HCT116 (cell line): ENCODE measurements at regions not wholly inside any gene's neighbourhood (a gene's known extent, or its start where the extent isn't known, plus 50 kb on each side); places are given as distances from the start of the nearest gene placed in this dataset.

ENCODE experiments used
- ELF1 ChIP-seq: IDR thresholded peaks from 2 replicates; pipeline ENCODE4 v1.6.1; 2012; ENCODE audit warnings: low read depth, borderline replicate concordance
- EZH2 ChIP-seq: fragments of 200-600 bp; sonication (generic); IDR thresholded peaks from 2 replicates; pipeline ENCODE4 v1.6.1; 2017; ENCODE audit warnings: antibody characterized with exemption, mixed run types
- EZH2phosphoT487 ChIP-seq: fragments of 200-600 bp; IDR thresholded peaks from 2 replicates; pipeline ENCODE4 v1.6.1; 2018; ENCODE audit warnings: antibody characterized with exemption, borderline replicate concordance
- JUND ChIP-seq: IDR thresholded peaks from 2 replicates; pipeline ENCODE4 v1.6.1; 2012
- POLR2A ChIP-seq: IDR thresholded peaks from 2 replicates; pipeline ENCODE4 v1.7.0; 2011; ENCODE audit warnings: borderline replicate concordance; ENCODE audit not compliant: insufficient read depth, insufficient read length; ENCODE audit errors: extremely low read depth
- POLR2AphosphoS5 ChIP-seq: IDR thresholded peaks from 2 replicates; pipeline ENCODE4 v1.6.1; 2011; ENCODE audit warnings: mild to moderate bottlenecking, low read depth, low read length, moderate library complexity
- SIN3A ChIP-seq: IDR thresholded peaks from 2 replicates; pipeline ENCODE4 v1.6.1; 2012; ENCODE audit warnings: low read depth
- SP1 ChIP-seq: IDR thresholded peaks from 2 replicates; pipeline ENCODE4 v1.6.1; 2012; ENCODE audit warnings: low read depth
- YY1 ChIP-seq: IDR thresholded peaks from 2 replicates; pipeline ENCODE4 v1.6.1; 2011; ENCODE audit warnings: low read length, low read depth, moderate library complexity, mild to moderate bottlenecking; ENCODE audit not compliant: insufficient replicate concordance; ENCODE audit errors: extremely low read depth
- ZFX ChIP-seq: fragments of 450-650 bp; IDR thresholded peaks from 2 replicates; pipeline ENCODE4 v1.6.1; 2017
- ZNF274 ChIP-seq: fragments of 200-500 bp; sonication (Bioruptor generic); IDR thresholded peaks from 2 replicates; pipeline ENCODE4 v1.6.1; 2014; ENCODE audit warnings: mild to moderate bottlenecking, low read depth, low read length, inconsistent platforms
- TF ChIP-seq, protein P1 (sequence below): IDR thresholded peaks from 2 replicates; pipeline ENCODE4 v1.6.1; 2012; ENCODE audit warnings: low read depth
- TF ChIP-seq, protein P2 (sequence below), 3 experiments: fragments of 200-600 bp in 1 of 3; sonication (generic) in 1 of 3; IDR thresholded peaks in 2 of 3; conservative IDR thresholded peaks in 1 of 3; 2 replicates each; pipeline ENCODE4 v1.5.1; 2012 to 2017; ENCODE audit warnings: low read depth in 2 of 3, low read length in 2 of 3, antibody characterized with exemption in 1 of 3, borderline replicate concordance in 1 of 3, control low read depth in 1 of 3, mild to moderate bottlenecking in 1 of 3, mixed read lengths in 1 of 3, mixed run types in 1 of 3, moderate library complexity in 1 of 3; ENCODE audit not compliant: insufficient read depth in 1 of 3
- TF ChIP-seq, protein P3 (sequence below): IDR thresholded peaks from 2 replicates; pipeline ENCODE4 v1.6.1; 2011; ENCODE audit warnings: mild to moderate bottlenecking, low read length, moderate library complexity; ENCODE audit not compliant: insufficient replicate concordance; ENCODE audit errors: extremely low read depth

DNA sequence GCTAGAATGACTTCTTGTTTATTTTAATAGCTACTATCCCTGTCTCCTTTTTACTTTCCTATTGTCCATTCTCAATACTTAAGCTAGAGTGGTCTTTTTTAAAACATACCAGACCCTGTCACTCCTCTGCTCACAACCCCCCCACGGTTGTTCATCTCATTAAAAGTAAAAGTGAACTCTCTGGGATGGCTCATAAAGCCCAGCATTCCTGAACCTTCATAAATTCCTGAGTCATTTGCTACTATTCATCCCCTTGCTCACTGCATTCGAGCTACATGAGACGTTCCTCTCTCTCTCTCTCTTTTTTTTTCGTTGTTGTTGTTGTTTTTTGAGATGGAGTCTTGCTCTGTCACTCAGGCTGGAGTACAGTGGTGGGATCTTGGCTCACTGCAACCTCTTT lies 148.7 kb upstream of the DSEL start:
- TF ChIP-seq ELF1 = no peak
- TF ChIP-seq, protein P1, sequence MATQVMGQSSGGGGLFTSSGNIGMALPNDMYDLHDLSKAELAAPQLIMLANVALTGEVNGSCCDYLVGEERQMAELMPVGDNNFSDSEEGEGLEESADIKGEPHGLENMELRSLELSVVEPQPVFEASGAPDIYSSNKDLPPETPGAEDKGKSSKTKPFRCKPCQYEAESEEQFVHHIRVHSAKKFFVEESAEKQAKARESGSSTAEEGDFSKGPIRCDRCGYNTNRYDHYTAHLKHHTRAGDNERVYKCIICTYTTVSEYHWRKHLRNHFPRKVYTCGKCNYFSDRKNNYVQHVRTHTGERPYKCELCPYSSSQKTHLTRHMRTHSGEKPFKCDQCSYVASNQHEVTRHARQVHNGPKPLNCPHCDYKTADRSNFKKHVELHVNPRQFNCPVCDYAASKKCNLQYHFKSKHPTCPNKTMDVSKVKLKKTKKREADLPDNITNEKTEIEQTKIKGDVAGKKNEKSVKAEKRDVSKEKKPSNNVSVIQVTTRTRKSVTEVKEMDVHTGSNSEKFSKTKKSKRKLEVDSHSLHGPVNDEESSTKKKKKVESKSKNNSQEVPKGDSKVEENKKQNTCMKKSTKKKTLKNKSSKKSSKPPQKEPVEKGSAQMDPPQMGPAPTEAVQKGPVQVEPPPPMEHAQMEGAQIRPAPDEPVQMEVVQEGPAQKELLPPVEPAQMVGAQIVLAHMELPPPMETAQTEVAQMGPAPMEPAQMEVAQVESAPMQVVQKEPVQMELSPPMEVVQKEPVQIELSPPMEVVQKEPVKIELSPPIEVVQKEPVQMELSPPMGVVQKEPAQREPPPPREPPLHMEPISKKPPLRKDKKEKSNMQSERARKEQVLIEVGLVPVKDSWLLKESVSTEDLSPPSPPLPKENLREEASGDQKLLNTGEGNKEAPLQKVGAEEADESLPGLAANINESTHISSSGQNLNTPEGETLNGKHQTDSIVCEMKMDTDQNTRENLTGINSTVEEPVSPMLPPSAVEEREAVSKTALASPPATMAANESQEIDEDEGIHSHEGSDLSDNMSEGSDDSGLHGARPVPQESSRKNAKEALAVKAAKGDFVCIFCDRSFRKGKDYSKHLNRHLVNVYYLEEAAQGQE = no peak
- TF ChIP-seq, protein P2, sequence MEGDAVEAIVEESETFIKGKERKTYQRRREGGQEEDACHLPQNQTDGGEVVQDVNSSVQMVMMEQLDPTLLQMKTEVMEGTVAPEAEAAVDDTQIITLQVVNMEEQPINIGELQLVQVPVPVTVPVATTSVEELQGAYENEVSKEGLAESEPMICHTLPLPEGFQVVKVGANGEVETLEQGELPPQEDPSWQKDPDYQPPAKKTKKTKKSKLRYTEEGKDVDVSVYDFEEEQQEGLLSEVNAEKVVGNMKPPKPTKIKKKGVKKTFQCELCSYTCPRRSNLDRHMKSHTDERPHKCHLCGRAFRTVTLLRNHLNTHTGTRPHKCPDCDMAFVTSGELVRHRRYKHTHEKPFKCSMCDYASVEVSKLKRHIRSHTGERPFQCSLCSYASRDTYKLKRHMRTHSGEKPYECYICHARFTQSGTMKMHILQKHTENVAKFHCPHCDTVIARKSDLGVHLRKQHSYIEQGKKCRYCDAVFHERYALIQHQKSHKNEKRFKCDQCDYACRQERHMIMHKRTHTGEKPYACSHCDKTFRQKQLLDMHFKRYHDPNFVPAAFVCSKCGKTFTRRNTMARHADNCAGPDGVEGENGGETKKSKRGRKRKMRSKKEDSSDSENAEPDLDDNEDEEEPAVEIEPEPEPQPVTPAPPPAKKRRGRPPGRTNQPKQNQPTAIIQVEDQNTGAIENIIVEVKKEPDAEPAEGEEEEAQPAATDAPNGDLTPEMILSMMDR (IDR thresholded peaks at IDR 0.05 in 2 of 3, conservative IDR thresholded peaks at IDR 0.05 in 1 of 3; ENCODE audit: borderline replicate concordance in 1 of 3, insufficient read depth in 1 of 3, low read depth in 2 of 3, low read length in 2 of 3) = no peak
- no peak for TF ChIP-seq SP1
- TF ChIP-seq POLR2A = no peak
- TF ChIP-seq YY1 = no peak
- TF ChIP-seq JUND = no peak
- no peak for TF ChIP-seq POLR2AphosphoS5
- no peak for TF ChIP-seq SIN3A
- no peak for TF ChIP-seq EZH2
- no peak for TF ChIP-seq ZNF274
- TF ChIP-seq ZFX = no peak
- TF ChIP-seq EZH2phosphoT487 = no peak
- TF ChIP-seq, protein P3, sequence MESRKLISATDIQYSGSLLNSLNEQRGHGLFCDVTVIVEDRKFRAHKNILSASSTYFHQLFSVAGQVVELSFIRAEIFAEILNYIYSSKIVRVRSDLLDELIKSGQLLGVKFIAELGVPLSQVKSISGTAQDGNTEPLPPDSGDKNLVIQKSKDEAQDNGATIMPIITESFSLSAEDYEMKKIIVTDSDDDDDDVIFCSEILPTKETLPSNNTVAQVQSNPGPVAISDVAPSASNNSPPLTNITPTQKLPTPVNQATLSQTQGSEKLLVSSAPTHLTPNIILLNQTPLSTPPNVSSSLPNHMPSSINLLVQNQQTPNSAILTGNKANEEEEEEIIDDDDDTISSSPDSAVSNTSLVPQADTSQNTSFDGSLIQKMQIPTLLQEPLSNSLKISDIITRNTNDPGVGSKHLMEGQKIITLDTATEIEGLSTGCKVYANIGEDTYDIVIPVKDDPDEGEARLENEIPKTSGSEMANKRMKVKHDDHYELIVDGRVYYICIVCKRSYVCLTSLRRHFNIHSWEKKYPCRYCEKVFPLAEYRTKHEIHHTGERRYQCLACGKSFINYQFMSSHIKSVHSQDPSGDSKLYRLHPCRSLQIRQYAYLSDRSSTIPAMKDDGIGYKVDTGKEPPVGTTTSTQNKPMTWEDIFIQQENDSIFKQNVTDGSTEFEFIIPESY = no peak
